GM23338 (cell line): ENCODE measurements at regions not wholly inside any gene's neighbourhood (a gene's known extent, or its start where the extent isn't known, plus 50 kb on each side); places are given as distances from the start of the nearest gene placed in this dataset.

Experiments
- ATAC-seq: fragments of 200-7000 bp; cut with Tn5 transposase; 3 replicates; pipeline ENCODE4 v1.9.1; 2020
- DNase-seq: peaks from one replicate; pipeline ENCODE4 v3.0.0-alpha.2; 2015; ENCODE audit warnings: low spot score
- H2AFZ ChIP-seq: fragments of 200-600 bp; sonication (generic); 2 replicates; pipeline ENCODE4 v1.8.0; 2016; ENCODE audit warnings: antibody characterized with exemption, mild to moderate bottlenecking, moderate library complexity
- H3F3A ChIP-seq: fragments of 200-600 bp; sonication (generic); replicated peaks from 2 replicates; pipeline ENCODE4 v1.8.0; 2017; ENCODE audit warnings: antibody characterized with exemption, mixed run types, low read depth
- H3K27ac ChIP-seq: fragments of 200-600 bp; sonication (generic); 2 replicates; pipeline ENCODE4 v1.6.1; 2016; ENCODE audit warnings: low read depth
- H3K27me3 ChIP-seq: fragments of 200-600 bp; sonication (generic); 2 replicates; pipeline ENCODE4 v1.8.0; 2016; ENCODE audit warnings: mild to moderate bottlenecking, mixed run types, moderate library complexity; ENCODE audit not compliant: insufficient read depth
- H3K36me3 ChIP-seq: fragments of 200-600 bp; sonication (generic); 2 replicates; pipeline ENCODE4 v1.8.0; 2016; ENCODE audit warnings: mild to moderate bottlenecking; ENCODE audit not compliant: insufficient read depth
- H3K4me1 ChIP-seq: fragments of 200-600 bp; sonication (generic); 2 replicates; pipeline ENCODE4 v1.8.0; 2016; ENCODE audit warnings: mild to moderate bottlenecking, moderate library complexity; ENCODE audit not compliant: insufficient read depth
- H3K4me2 ChIP-seq: fragments of 200-600 bp; sonication (generic); 2 replicates; pipeline ENCODE4 v1.7.1; 2017; ENCODE audit warnings: mixed run types
- H3K4me3 ChIP-seq: fragments of 200-600 bp; sonication (generic); 2 replicates; pipeline ENCODE4 v1.6.1; 2016; ENCODE audit warnings: mixed run types
- H3K79me2 ChIP-seq: fragments of 200-600 bp; sonication (generic); replicated peaks from 2 replicates; pipeline ENCODE4 v1.8.0; 2017; ENCODE audit warnings: mild to moderate bottlenecking; ENCODE audit not compliant: insufficient read depth
- H3K9me2 ChIP-seq: fragments of 200-600 bp; sonication (generic); 2 replicates; pipeline ENCODE4 v1.8.0; 2017; ENCODE audit not compliant: insufficient read depth
- H4K20me1 ChIP-seq: fragments of 200-600 bp; sonication (generic); replicated peaks from 2 replicates; pipeline ENCODE4 v1.8.0; 2017; ENCODE audit warnings: mild to moderate bottlenecking; ENCODE audit not compliant: insufficient read depth
- H3K27ac Mint-ChIP-seq: 2 replicates; pipeline ENCODE4 v1.8.0; 2020; ENCODE audit warnings: inconsistent platforms, mild to moderate bottlenecking, moderate library complexity, mixed read lengths
- H3K27me3 Mint-ChIP-seq: 3 replicates; pipeline ENCODE4 v1.8.0; 2022; ENCODE audit warnings: low read depth, mild to moderate bottlenecking, moderate library complexity, mixed read lengths, inconsistent platforms; ENCODE audit not compliant: insufficient read depth, poor library complexity
- H3K36me3 Mint-ChIP-seq: 3 replicates; pipeline ENCODE4 v1.8.0; 2021; ENCODE audit warnings: low read depth, mild to moderate bottlenecking, inconsistent platforms, moderate library complexity, mixed read lengths
- H3K4me1 Mint-ChIP-seq: 3 replicates; pipeline ENCODE4 v1.8.0; 2020; ENCODE audit warnings: mild to moderate bottlenecking, inconsistent platforms, mixed read lengths
- H3K4me3 Mint-ChIP-seq: 3 replicates; pipeline ENCODE4 v1.8.0; 2021; ENCODE audit warnings: moderate library complexity, mild to moderate bottlenecking, inconsistent platforms, mixed read lengths
- H3K9me3 Mint-ChIP-seq: 3 replicates; pipeline ENCODE4 v1.8.0; 2020; ENCODE audit warnings: moderate library complexity, mild to moderate bottlenecking, inconsistent platforms, mixed read lengths
- CREB1 ChIP-seq: fragments of 250-450 bp; sonication (Bioruptor Pico); IDR thresholded peaks from 2 replicates; pipeline ENCODE4 v1.5.0; 2020; ENCODE audit warnings: low read depth, mild to moderate bottlenecking, moderate library complexity
- CTCF ChIP-seq, 2 experiments: fragments of 200-600 bp in 1 of 2; sonication (generic) in 1 of 2; conservative IDR thresholded peaks; 2 replicates each; pipeline versions ENCODE4 v1.5.1 to v1.6.1; 2016 to 2017; ENCODE audit warnings: antibody characterized with exemption in 2 of 2, low read depth in 2 of 2, mild to moderate bottlenecking in 2 of 2, moderate library complexity in 1 of 2
- EZH2 ChIP-seq: fragments of 200-600 bp; sonication (generic); IDR thresholded peaks from one replicate; pipeline ENCODE4 v1.8.0; 2017; ENCODE audit warnings: antibody characterized with exemption, mild to moderate bottlenecking, low read depth; ENCODE audit not compliant: unreplicated experiment
- EZH2phosphoT487 ChIP-seq: fragments of 200-600 bp; sonication (generic); IDR thresholded peaks from one replicate; pipeline ENCODE4 v1.8.1; 2018; ENCODE audit warnings: antibody characterized with exemption; ENCODE audit not compliant: unreplicated experiment
- JUNB ChIP-seq: IDR thresholded peaks from one replicate; pipeline ENCODE4 v1.6.1; 2016; ENCODE audit warnings: antibody characterized with exemption; ENCODE audit not compliant: unreplicated experiment
- ZNF114 ChIP-seq: fragments of 250-450 bp; sonication (Bioruptor Pico); IDR thresholded peaks from 2 replicates; pipeline ENCODE4 v1.5.0; 2020; ENCODE audit warnings: mild to moderate bottlenecking, moderate library complexity
- ZNF462 ChIP-seq: fragments of 250-450 bp; sonication (Bioruptor Pico); IDR thresholded peaks from 2 replicates; pipeline ENCODE4 v1.5.0; 2020; ENCODE audit warnings: mild to moderate bottlenecking, moderate library complexity

GRCh38 chr2:121055501-121055900 is 229.5 kb downstream of the TFCP2L1 start:
- no peaks in the 10 kb centered on the region for H3K27me3 ChIP-seq
- no peak overlapping the region for H3K4me3 Mint-ChIP-seq
- H3K4me3 ChIP-seq, result no peak overlapping the region
- no peak overlapping the region for H3K27ac ChIP-seq
- no peaks in the 10 kb centered on the region for H3K79me2 ChIP-seq
- H3K4me1 Mint-ChIP-seq, result no peaks in the 10 kb centered on the region
- H3F3A ChIP-seq, result no peaks in the 10 kb centered on the region
- H2AFZ ChIP-seq, result no peak overlapping the region
- ATAC-seq (no peak), DNase-seq (no peak)
- H3K27me3 Mint-ChIP-seq, result peaks cover 22% of the 10 kb centered on the region
- no peaks in the 10 kb centered on the region for H4K20me1 ChIP-seq
- H3K27ac Mint-ChIP-seq, result no peak overlapping the region
- H3K9me2 ChIP-seq, result no peaks in the 10 kb centered on the region; the same call in 1 of the 2 replicates
- no peaks in the 10 kb centered on the region for H3K4me1 ChIP-seq
- H3K36me3 ChIP-seq, result no peaks in the 10 kb centered on the region
- TF ChIP-seq CREB1 (CRISPR knock-in tag) (no peak), JUNB (no peak), CTCF (conservative IDR thresholded peaks at IDR 0.05; ENCODE audit: low read depth in 2 of 2) (no peak), ZNF114 (CRISPR knock-in tag) (no peak), EZH2phosphoT487 (no peak), ZNF462 (CRISPR knock-in tag) (no peak), EZH2 (no peak)
- H3K36me3 Mint-ChIP-seq, result no peaks in the 10 kb centered on the region
- H3K4me2 ChIP-seq, result no peak overlapping the region
- H3K9me3 Mint-ChIP-seq, result peaks cover 7% of the 10 kb centered on the region; the same call in 2 of the 3 replicates
